HCEC 1CT (cell line): ENCODE measurements at regions not wholly inside any gene's neighbourhood (a gene's known extent, or its start where the extent isn't known, plus 50 kb on each side); places are given as distances from the start of the nearest gene placed in this dataset.

ENCODE experiments used
- DNase-seq: peaks from one replicate; pipeline ENCODE4 v3.0.0-alpha.2; 2017

- DNase-seq, result no peak
Observed at GRCh38 chr15:93706495-93707292, 524.7 kb upstream of the MCTP2 start.

DNA sequence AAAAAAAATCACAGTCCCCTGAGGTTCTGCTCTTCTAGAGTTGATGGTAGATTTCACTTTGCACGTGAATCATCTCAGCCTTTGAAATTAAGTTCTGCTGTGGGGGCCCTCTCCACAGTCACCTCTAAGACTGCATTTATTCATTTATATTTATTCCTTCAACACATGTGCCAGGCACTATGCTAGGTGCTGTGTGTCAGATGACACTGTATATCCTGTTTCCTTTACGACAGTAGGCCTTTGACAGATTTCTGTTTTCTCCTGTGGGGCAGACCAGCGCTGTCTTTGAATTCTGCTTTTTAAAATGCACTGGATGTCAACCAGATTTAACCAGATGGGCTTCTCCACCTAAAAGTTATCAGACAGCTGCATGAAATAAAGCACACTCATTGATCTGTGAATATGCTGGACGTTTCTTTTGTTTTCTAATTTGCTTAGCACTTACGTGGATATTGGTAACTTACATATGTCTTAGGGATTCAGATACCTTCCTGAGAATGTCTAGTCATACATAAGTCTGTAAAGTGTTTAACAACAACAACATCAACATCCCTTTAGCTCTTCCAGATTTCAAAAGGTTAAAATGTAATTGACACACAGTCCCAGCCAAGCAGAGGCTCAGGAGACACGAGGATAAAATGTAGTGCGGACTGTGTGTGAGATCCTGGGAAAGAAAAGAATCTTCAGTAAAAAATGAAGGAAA, 525.5 kb upstream of the MCTP2 start:
- no peak for DNase-seq

GRCh38 chr15:93703092-93703739, 528.1 kb upstream of the MCTP2 start:
- DNase-seq, result no peak

DNA sequence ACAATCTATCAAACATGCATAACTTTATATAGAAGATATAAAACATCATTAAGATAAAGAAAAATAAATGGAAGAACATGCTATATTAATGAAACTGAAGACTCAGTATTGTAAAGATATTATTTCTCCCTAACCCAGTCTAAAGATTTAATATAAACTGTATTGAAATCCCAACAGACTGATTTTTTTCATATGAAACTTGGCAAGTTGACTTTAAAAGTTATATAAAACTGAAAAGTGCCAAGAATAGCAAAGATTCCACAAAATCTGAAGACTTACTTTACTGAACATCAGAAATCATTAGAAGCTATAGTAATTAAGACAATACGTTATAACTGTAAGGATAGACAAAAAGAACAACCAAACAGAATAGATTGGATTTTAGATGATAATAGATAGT, 531.3 kb upstream of the MCTP2 start:
- no peak for DNase-seq

- no peak for DNase-seq
Observed at GRCh38 chr15:93694033-93694432, 537.3 kb upstream of the MCTP2 start.

DNA sequence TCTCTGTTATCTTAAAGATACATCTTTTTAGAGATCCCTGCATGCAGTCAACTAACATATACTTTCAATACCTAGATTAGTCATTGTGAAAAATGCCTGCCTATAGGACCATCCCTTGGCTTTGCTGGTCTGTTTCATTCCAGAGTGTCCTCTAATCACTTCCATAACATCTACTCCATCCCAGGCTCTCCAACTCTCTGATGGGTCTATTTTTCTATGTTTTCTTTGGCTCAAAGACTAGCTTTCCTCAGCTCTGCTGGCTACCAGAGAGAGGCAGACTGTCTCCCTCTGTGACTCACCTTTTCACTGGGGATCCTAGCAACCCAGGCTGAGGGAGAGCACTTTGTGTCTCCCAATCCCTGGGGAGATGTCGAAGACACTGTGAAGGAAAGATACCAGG, 547.7 kb upstream of the MCTP2 start:
- no peak for DNase-seq

DNA sequence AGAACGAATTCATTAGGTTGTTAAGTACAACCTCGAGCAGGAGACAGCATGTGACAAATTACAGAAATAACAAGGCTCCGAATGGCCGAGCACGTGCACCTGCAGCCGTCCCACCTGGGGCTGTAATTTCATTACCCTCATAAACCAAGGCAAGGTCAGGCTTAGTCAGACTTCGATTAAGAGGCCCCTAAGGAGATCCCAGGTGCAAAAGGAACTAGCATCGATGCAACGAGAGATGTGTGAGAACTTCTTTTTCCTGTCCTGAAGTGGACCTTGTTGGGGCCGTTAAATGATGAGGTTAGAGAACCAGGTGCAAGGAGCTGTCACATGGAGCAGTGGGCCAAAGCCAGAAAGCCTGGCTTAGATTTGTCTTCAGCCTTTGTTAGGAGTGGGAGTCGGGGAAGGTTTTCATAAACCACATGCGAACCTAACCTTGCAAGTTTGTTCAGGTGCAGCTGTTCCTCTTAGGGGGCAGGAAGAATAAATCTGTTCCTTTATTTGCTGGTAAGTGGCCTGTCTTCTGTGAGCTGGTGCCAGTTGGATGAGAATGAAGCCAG, 559.9 kb upstream of the MCTP2 start:
- DNase-seq, result no peak

DNA sequence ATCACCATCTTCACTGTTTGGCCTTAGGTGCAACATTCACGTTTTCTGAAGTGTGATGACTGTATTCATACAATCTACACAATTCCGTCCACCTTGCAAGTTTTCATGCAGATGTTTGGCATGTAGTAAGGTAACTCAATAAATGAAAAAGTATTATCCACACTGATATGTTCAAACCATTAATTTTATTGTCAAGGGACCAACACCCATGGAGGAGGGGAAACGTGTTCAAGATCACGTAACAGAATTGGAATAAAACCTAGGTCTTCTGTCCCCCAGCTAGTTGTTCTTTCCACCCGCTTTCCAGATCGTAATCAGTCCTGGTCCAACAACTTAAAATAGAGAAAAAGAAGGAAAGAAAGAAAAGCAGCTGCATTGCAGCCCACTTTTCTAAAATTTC, 560.4 kb upstream of the MCTP2 start:
- no peak for DNase-seq

DNA sequence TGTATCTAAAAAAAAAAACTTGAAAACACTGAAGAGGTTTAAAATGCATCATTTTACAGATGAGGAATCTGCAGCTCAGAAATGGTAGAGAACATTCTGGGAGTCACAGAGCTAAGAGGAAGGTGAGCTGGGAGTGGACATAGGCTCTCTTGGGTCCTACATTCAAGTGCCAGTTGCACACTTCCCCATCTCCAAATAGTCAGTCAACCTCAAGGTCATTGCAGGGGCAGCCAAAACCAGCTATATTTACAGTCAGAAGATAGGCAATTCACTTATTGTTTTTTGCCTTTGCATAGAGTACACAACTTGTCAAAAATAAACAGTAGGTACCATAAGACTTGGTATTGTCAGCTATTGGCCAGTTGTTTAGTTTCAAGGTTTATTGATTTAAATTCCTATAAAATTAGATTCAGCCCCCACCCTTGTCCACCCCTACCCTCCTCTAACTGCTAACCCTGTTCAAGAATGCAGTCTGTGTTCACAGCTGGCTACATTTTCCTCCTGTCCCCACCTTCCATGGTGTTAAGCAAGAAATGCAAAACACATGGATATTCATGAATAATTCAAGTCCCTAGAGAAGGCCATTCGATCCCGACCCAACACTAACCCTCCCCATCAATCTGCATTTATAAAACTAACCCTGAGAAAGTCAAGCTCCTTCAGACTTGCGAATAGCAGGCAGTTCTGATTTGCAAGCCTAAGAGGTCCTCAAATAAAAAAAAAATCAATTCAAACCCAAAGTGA, 567.0 kb upstream of the MCTP2 start:
- DNase-seq, result no peak

GRCh38 chr15:93662162-93662885, 569.0 kb upstream of the MCTP2 start:
- no peak for DNase-seq

- no peak for DNase-seq
Observed at GRCh38 chr15:93658026-93658816, 569.2 kb upstream of the RGMA start.

DNA sequence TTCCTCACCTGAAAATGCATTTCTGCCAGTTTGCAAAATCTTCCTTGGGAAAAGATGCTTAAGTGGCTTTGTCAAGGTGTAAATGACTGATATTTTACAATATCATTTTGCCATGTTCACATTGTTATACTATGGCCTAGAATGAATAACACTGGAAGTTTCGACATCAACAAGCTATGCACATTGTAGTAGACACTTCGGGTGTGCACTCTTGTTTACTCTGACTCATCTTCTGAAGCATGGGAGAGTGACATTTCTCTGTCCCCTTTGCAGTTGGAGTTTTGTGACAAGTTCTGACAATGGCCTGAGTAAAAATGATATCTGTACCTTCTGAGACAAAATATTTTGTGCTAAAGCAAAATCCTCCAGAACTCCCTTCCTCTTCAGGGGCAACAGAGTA, 567.0 kb upstream of the RGMA start:
- DNase-seq, result no peak

GRCh38 chr15:93649691-93650235, 560.8 kb upstream of the RGMA start:
- no peak for DNase-seq

GRCh38 chr15:93646193-93646592, 557.2 kb upstream of the RGMA start:
- DNase-seq, result no peak

DNA sequence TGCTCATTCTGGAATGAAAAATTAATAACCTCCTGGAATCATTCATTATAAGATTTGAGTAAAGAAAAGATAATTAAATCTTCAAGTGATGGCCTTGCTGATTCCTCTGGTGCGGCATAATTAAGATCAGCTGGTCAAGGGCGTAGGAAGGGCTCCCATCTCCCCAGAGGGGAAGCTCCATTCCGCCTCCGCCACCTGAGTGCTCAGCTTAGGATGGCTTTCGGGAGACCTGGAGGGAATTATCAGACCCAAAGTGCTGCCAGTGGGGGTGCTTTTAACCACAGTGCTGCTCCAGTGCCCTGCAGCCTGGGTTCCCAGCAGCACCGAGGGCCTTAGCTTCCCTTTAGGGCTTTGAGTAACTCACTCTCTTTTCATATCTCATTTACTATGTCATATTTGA, 556.6 kb upstream of the RGMA start:
- no peak for DNase-seq

GRCh38 chr15:93644595-93644994, 555.6 kb upstream of the RGMA start:
- no peak for DNase-seq

DNA sequence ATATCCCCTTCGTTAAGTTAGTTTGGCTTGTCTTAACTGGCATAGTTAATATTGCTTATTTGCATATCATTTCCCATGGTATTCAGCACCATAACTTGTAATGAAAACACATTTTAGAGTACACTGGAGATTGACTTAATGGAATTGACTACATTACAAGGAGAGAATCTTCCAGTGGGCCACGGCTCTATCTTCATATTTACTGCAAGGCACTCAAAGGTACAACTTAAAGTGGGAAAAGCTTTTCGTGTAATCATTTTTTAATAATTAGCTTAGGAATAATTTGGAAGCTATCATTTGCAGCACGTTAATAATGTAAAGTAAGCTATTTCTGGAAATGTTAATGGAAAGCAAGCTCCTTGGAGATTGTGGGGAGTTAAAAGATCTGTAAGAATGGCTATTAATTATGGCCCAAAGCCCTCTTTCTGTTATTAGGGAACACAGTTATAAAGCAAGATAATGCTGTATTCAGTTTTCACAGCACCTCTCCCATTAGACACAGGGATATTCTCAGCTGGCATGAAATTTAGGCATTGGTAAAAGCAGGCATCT, 551.5 kb upstream of the RGMA start:
- no peak for DNase-seq

GRCh38 chr15:93631958-93632618, 543.1 kb upstream of the RGMA start:
- no peak for DNase-seq

DNA sequence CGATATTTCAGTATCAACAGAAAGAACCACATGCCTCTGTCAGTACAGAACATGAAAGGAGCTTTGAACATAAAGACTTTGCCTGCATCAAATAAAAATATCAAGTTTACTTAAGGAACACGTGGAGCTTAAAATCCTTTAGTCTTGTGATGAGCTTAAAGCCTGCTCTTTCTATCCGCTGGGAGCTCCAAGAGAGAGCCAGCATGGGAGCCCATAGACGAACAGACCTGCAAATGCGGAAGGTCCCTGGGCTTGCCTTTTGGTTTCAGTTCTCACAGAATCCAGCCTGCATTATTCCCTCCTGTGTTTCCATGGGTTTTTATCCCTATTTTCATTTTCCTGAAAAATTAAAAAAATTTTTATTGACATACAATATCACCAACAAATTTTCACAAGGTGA, 530.6 kb upstream of the RGMA start:
- DNase-seq, result no peak

DNA sequence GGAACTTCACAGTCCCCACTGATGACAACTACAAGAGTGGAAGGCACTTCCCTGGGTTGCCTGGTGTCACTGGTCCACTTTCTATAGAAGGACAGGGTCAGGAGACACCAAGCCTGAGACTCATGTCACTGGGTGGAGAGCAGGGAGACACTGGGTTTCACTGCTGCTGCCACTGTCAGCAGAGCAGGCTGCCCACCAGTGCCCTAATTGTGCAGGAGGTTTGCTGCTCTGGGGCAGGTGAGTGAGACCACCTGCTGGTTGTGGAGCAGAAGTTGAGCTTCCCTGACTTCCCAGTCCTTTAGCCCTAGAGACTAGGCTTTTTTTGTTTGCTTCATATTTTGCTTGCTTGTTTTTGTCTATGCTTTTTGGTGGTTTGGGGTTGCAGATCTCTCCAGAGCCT, 528.4 kb upstream of the RGMA start:
- no peak for DNase-seq
